GM04504 (cell line): ENCODE measurements at regions not wholly inside any gene's neighbourhood (a gene's known extent, or its start where the extent isn't known, plus 50 kb on each side); places are given as distances from the start of the nearest gene placed in this dataset.
"Not testable (repeated sequence)": the region's sequence is repeated elsewhere in the genome, so short reads cannot be mapped to it uniquely, and the experiment has no call there.

ENCODE experiments used
- DNase-seq: peaks from one replicate; pipeline ENCODE4 v3.0.0-alpha.2; 2012; ENCODE audit warnings: low read depth

- DNase-seq, result no peak
These were observed 339.1 kb downstream of the PTPRC start for GRCh38 chr1:198977909-198978308.

DNA sequence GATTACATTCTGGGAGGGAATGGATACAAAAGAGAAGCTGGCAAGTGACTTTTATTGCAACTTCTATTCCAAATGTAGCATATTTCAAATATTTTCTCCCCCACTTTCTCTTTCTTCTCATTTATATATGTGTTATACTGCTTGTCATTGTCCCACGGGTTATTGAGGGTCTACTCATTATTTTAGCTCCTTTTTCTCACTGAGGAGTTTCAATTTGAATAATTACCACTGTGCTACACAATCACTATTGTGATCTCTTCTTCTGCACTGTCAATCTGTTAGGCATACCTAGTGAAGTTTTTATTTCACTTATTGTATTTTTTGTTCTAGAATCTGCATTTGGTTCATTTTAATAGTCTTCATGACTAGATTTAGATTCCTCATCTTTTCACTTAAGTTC, 339.7 kb downstream of the PTPRC start:
- no peak for DNase-seq

DNA sequence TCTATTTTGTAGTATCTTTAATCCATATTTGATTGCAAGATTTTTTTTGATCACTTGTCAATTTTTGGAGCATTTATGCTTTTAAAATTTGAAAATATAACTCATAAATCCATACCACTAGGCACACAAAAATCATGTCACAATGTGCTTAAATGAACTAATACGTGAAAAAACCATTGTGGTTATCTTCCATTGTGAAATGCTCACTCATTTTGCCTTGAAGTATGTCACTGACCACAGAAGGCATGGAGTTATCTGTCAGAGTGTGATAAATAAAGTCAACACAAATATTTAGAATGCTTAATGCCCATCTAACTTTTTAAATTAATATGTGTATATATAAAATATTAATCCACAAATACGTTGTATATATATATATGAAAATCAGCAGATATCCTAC, 347.2 kb downstream of the PTPRC start:
- no peak for DNase-seq

- DNase-seq, result no peak
These were observed 347.6 kb downstream of the PTPRC start for GRCh38 chr1:198986442-198986841.

- DNase-seq, result no peak
These were observed 363.8 kb downstream of the PTPRC start for GRCh38 chr1:199002661-199003060.

DNA sequence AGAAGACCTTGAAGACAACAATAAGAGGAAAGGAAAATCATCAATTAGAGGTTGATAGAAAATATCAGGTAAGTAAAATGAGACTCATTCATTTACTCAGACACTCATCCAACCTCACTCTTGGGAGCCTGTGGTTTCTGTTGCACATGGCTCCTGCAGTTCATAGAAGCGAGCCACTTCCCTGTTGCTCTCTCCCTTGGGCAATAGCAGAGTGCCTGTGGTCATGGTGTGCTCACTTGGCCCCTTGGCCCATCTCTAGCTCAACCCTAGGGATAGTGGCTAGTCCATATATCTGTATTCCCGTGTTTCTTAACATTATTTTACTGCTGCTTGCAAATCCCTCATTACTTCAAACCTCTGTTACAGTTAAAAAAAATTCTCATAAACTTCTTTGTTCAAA, 368.6 kb downstream of the PTPRC start:
- no peak for DNase-seq

DNA sequence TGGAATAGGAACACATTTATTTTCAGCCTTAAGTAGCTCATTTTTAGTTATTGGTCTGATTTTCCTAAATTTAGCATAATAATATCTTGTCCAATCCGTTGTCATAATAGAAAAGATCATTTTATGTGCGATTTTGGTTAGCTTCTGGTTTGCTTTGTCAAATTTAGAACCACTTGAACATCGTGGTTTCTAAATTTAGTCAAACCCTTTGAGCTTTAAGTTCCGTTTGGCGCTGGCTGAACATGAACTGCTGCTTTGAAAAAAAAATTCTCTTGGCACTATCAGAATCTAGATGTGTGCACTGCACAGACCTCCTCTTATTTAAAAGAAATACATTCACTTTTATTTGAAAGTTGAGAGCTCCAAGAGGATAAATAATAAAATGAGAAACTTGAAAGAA, 370.6 kb downstream of the PTPRC start:
- no peak for DNase-seq

- DNase-seq, result no peak
These were observed 371.7 kb downstream of the PTPRC start for GRCh38 chr1:199010492-199010891.

- no peak for DNase-seq
These were observed 372.1 kb downstream of the PTPRC start for GRCh38 chr1:199010933-199011332.

GRCh38 chr1:199015799-199016198, 377.0 kb downstream of the PTPRC start:
- DNase-seq, result no peak

DNA sequence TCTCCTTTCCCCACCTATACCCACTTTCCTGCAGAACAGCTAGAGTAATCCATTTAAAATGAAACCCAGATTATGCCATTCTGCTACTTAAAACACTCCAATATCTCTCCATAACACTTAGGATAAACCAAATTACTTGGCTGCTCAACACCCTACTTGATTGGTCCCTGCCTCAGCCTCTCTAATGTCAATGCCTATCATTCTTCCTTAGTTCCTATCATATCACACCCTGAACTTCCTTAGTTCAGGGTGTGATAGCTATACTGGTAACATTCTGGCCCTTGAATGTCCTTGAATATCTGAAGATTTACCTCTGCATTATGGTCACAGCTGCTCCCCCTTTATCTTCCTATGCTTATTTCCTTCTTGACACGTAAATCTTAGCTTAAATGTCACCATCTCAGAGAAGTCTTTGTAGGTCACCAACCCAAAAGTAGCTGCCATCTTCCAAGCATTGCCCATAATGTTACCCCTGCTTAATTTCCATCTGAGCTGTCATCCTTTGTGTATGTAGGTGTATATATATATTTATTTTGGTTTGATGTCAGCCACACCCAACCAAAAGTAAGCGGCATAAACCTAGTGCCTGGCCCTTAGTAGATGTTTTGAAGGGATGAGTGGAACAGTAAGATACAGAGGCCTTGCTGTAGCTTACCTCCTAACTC, 379.8 kb downstream of the PTPRC start:
- DNase-seq, result no peak

- no peak for DNase-seq
These were observed 381.2 kb downstream of the PTPRC start for GRCh38 chr1:199020051-199020450.

DNA sequence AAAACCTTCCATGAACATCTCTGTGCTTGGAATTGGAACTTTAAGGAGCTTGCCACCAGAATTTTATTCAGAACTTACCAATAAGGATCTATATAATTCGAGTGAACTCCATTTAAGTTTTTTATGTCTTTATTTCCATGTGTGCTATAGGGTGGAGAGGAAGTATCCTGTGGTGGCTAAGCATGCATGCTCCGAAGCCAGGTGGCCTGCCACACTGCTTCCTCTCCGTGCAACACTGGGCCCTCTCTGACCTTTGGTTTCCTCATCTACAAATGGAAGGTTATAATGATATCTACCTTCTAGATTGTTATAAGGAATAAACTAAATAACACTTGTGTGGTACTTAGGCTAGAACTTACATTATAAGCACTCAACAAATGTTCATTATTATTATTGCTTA, 382.1 kb downstream of the PTPRC start:
- no peak for DNase-seq

GRCh38 chr1:199029401-199029800, 390.6 kb downstream of the PTPRC start:
- DNase-seq, result no peak

GRCh38 chr1:199029855-199030254, 391.0 kb downstream of the PTPRC start:
- no peak for DNase-seq

DNA sequence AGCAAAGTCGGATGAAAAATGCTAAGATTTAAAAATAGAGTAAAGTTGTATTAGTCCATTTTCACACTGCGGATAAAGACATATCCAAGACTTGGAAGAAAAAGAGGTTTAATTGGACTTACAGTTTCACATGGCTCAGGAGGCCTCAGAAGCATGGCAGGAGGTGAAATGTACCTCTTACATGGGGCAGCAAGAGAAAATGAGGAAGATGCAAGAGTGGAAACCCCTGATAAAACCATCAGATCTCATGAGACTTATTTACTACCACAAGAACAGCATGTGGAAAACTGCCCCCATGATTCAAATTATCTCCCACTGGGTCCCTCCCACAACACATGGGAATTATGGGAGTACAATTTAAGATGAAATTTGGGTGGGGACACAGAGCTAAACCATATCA, 391.7 kb downstream of the PTPRC start:
- DNase-seq, result not testable (repeated sequence)

GRCh38 chr1:199031170-199031569, 392.3 kb downstream of the PTPRC start:
- not testable (repeated sequence) for DNase-seq

DNA sequence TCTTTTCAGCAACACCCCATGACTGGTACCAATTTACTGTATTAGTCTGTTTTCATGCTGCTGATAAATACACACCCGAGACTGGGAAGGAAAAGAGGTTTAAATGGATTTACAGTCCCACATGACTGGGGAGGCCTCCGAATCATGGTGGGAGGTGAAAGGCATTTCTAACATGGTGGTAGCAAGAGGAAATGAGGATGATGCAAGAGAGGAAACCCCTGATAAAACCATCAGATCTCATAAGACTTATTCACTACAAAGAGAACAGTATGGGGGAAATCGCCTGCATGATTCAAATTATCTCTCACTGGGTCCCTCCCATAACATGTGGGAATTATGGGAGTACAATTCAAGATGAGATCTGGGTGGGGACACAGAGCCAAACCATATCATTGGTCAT, 393.6 kb downstream of the PTPRC start:
- DNase-seq, result not testable (repeated sequence)

DNA sequence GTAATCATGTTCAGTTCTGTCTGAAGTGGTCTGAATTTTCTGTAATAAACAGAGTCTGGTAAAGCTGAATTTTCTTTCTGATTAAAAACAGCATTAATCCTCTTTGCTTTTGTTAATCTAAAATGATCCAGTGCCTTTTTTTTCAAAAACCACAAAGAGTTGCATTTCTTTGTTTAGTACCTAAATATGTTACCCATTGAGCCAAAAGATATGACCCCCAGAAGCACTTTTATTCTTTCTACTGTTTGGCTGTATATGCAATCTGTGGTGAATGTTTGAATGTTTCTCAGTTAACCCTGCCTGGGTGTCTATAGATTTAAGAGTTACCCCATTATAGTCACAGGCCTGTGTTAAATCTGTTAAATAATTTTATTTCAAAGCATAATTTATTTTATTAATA, 394.8 kb downstream of the PTPRC start:
- no peak for DNase-seq

DNA sequence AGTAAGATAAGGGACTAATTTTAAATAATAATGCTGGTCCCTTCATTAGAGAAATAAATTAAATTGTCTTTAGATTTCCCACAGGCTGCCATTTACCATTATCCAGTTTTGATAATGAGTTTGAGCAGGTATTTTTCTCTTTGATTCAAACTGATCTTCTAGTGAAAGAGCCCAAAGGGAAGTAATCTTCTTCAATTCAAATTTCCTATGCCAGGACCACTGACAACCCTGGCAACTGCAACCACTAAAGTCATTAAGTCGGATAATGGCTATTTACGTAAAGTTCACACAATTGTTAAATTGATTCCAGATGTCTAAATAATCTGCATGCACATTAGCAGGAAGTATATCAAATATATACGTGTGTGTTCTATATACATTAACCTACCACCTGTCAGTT, 399.3 kb downstream of the PTPRC start:
- DNase-seq, result no peak

DNA sequence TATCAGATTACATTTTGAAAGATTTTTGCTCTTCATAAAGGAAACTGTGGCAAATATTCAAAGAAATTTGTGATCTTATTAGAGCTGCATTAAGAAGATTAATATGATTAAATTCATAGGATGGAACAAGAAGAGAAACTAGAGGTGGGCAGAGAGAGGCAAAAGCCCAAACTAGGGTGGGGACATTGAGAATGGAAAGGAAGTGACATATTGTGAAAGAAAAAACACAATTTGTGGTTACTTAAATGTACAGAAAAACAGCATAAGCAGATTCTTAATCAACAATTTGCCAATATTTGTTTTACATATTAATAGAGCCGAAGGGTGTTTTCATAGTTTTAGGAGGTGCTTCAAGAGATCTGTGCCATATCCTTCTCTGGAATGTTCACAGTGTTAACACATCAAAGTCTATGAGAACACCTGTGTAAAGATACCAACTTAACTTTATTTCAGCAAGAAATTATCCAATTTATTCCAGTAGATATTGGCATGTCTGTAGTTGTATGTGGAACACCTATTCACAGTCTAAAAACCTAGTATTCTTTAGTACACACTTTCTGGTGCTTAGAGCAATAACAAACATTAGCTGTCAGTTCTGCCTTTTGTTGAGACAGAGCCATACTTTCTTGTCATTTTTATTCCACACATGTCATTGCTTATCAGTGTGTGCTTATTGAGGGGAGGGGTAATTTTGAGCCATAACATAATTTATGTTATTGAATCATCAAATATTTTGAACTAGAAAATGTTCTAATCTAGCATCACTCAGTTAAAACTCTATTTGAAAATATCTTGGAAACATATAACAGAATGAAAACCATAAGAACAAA, 401.5 kb downstream of the PTPRC start:
- DNase-seq, result no peak

DNA sequence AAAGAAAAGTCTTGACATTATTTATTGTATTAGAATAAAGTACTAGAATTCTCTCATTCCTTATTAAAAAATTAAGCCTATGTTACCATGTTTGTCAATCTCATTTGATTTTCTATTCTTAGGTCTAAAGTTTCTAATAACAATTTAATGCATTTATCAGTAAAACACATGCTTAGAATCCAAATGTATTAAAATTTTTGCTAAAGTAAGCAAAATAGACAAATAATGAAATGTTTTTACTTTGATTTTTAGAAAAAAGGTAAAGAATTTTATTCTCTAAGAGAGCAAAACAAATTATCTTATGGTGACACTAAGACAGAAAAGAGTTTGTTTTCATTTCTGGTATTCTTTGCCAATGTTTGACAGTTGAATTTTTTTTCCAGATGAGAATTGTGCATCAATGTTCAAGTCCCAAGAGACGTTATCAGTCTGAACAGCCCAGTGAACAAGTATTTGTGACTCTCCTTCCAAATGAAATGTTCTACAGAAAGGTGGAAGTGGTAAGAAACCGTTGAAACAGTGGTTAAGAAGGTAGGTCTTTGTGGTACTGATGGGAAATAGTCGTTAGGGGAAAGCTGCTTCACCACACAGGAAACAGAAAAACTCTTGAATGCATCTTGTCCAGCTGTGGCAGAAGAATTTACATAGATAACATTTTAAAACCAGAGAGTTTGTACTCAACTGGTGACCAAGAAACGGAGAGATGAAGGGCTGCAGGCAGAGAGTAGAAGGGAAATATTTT, 402.5 kb downstream of the PTPRC start:
- no peak for DNase-seq

- DNase-seq, result no peak
These were observed 403.4 kb downstream of the PTPRC start for GRCh38 chr1:199042193-199042592.
